GM23338 (cell line): ENCODE measurements at regions not wholly inside any gene's neighbourhood (a gene's known extent, or its start where the extent isn't known, plus 50 kb on each side); places are given as distances from the start of the nearest gene placed in this dataset.

Experiments
- ATAC-seq: fragments of 200-7000 bp; cut with Tn5 transposase; 3 replicates; pipeline ENCODE4 v1.9.1; 2020
- DNase-seq: peaks from one replicate; pipeline ENCODE4 v3.0.0-alpha.2; 2015; ENCODE audit warnings: low spot score
- H2AFZ ChIP-seq: fragments of 200-600 bp; sonication (generic); 2 replicates; pipeline ENCODE4 v1.8.0; 2016; ENCODE audit warnings: antibody characterized with exemption, mild to moderate bottlenecking, moderate library complexity
- H3F3A ChIP-seq: fragments of 200-600 bp; sonication (generic); replicated peaks from 2 replicates; pipeline ENCODE4 v1.8.0; 2017; ENCODE audit warnings: antibody characterized with exemption, mixed run types, low read depth
- H3K27ac ChIP-seq: fragments of 200-600 bp; sonication (generic); 2 replicates; pipeline ENCODE4 v1.6.1; 2016; ENCODE audit warnings: low read depth
- H3K27me3 ChIP-seq: fragments of 200-600 bp; sonication (generic); 2 replicates; pipeline ENCODE4 v1.8.0; 2016; ENCODE audit warnings: mild to moderate bottlenecking, mixed run types, moderate library complexity; ENCODE audit not compliant: insufficient read depth
- H3K36me3 ChIP-seq: fragments of 200-600 bp; sonication (generic); 2 replicates; pipeline ENCODE4 v1.8.0; 2016; ENCODE audit warnings: mild to moderate bottlenecking; ENCODE audit not compliant: insufficient read depth
- H3K4me1 ChIP-seq: fragments of 200-600 bp; sonication (generic); 2 replicates; pipeline ENCODE4 v1.8.0; 2016; ENCODE audit warnings: mild to moderate bottlenecking, moderate library complexity; ENCODE audit not compliant: insufficient read depth
- H3K4me2 ChIP-seq: fragments of 200-600 bp; sonication (generic); 2 replicates; pipeline ENCODE4 v1.7.1; 2017; ENCODE audit warnings: mixed run types
- H3K4me3 ChIP-seq: fragments of 200-600 bp; sonication (generic); 2 replicates; pipeline ENCODE4 v1.6.1; 2016; ENCODE audit warnings: mixed run types
- H3K79me2 ChIP-seq: fragments of 200-600 bp; sonication (generic); replicated peaks from 2 replicates; pipeline ENCODE4 v1.8.0; 2017; ENCODE audit warnings: mild to moderate bottlenecking; ENCODE audit not compliant: insufficient read depth
- H3K9me2 ChIP-seq: fragments of 200-600 bp; sonication (generic); 2 replicates; pipeline ENCODE4 v1.8.0; 2017; ENCODE audit not compliant: insufficient read depth
- H4K20me1 ChIP-seq: fragments of 200-600 bp; sonication (generic); replicated peaks from 2 replicates; pipeline ENCODE4 v1.8.0; 2017; ENCODE audit warnings: mild to moderate bottlenecking; ENCODE audit not compliant: insufficient read depth
- H3K27ac Mint-ChIP-seq: 2 replicates; pipeline ENCODE4 v1.8.0; 2020; ENCODE audit warnings: inconsistent platforms, mild to moderate bottlenecking, moderate library complexity, mixed read lengths
- H3K27me3 Mint-ChIP-seq: 3 replicates; pipeline ENCODE4 v1.8.0; 2022; ENCODE audit warnings: low read depth, mild to moderate bottlenecking, moderate library complexity, mixed read lengths, inconsistent platforms; ENCODE audit not compliant: insufficient read depth, poor library complexity
- H3K36me3 Mint-ChIP-seq: 3 replicates; pipeline ENCODE4 v1.8.0; 2021; ENCODE audit warnings: low read depth, mild to moderate bottlenecking, inconsistent platforms, moderate library complexity, mixed read lengths
- H3K4me1 Mint-ChIP-seq: 3 replicates; pipeline ENCODE4 v1.8.0; 2020; ENCODE audit warnings: mild to moderate bottlenecking, inconsistent platforms, mixed read lengths
- H3K4me3 Mint-ChIP-seq: 3 replicates; pipeline ENCODE4 v1.8.0; 2021; ENCODE audit warnings: moderate library complexity, mild to moderate bottlenecking, inconsistent platforms, mixed read lengths
- H3K9me3 Mint-ChIP-seq: 3 replicates; pipeline ENCODE4 v1.8.0; 2020; ENCODE audit warnings: moderate library complexity, mild to moderate bottlenecking, inconsistent platforms, mixed read lengths
- CTCF ChIP-seq, 2 experiments: fragments of 200-600 bp in 1 of 2; sonication (generic) in 1 of 2; conservative IDR thresholded peaks; 2 replicates each; pipeline versions ENCODE4 v1.5.1 to v1.6.1; 2016 to 2017; ENCODE audit warnings: antibody characterized with exemption in 2 of 2, low read depth in 2 of 2, mild to moderate bottlenecking in 2 of 2, moderate library complexity in 1 of 2
- ETS1 ChIP-seq: IDR thresholded peaks from 2 replicates; pipeline ENCODE4 v1.6.1; 2016; ENCODE audit warnings: antibody characterized with exemption
- JUNB ChIP-seq: IDR thresholded peaks from one replicate; pipeline ENCODE4 v1.6.1; 2016; ENCODE audit warnings: antibody characterized with exemption; ENCODE audit not compliant: unreplicated experiment
- POLR2AphosphoS5 ChIP-seq: IDR thresholded peaks from 2 replicates; pipeline ENCODE4 v1.6.1; 2016; ENCODE audit warnings: antibody characterized with exemption, low read depth
- REST ChIP-seq: IDR thresholded peaks from one replicate; pipeline ENCODE4 v1.6.1; 2018; ENCODE audit warnings: antibody characterized with exemption; ENCODE audit not compliant: unreplicated experiment
- STAT1 ChIP-seq: IDR thresholded peaks from one replicate; pipeline ENCODE4 v1.6.1; 2016; ENCODE audit warnings: antibody characterized with exemption; ENCODE audit not compliant: unreplicated experiment
- ZNF114 ChIP-seq: fragments of 250-450 bp; sonication (Bioruptor Pico); IDR thresholded peaks from 2 replicates; pipeline ENCODE4 v1.5.0; 2020; ENCODE audit warnings: mild to moderate bottlenecking, moderate library complexity
- ZNF331 ChIP-seq: fragments of 250-450 bp; sonication (Bioruptor Pico); IDR thresholded peaks from 2 replicates; pipeline ENCODE4 v1.5.0; 2020; ENCODE audit warnings: low read depth, mild to moderate bottlenecking, moderate library complexity
- ZNF462 ChIP-seq: fragments of 250-450 bp; sonication (Bioruptor Pico); IDR thresholded peaks from 2 replicates; pipeline ENCODE4 v1.5.0; 2020; ENCODE audit warnings: mild to moderate bottlenecking, moderate library complexity

- TF ChIP-seq ZNF462 (CRISPR knock-in tag) = no peak
- no peak for TF ChIP-seq ZNF331
- TF ChIP-seq JUNB = no peak
- no peak for TF ChIP-seq REST
These were observed 79.3 kb downstream of the CGGBP1 start (continued) for GRCh38 chr3:87979527-87979926.

GRCh38 chr3:87977765-87978164 lies 81.0 kb downstream of the CGGBP1 start:
- H3K27me3 Mint-ChIP-seq = no peaks in the 10 kb centered on the region
- H3K9me2 ChIP-seq = no peaks in the 10 kb centered on the region
- ATAC-seq = no peak
- no peak for TF ChIP-seq CTCF (conservative IDR thresholded peaks at IDR 0.05; ENCODE audit: low read depth in 2 of 2)
- no peak for TF ChIP-seq ETS1
- no peak for TF ChIP-seq REST
- no peak for TF ChIP-seq ZNF114 (CRISPR knock-in tag)
- TF ChIP-seq STAT1 = no peak
- no peak for TF ChIP-seq POLR2AphosphoS5

More at GRCh38 chr3:87977765-87978164, 81.0 kb downstream of the CGGBP1 start:
- Histone ChIP-seq H3K36me3 (no peaks in the 10 kb centered on the region), H3K4me2 (no peak overlapping the region), H3K79me2 (no peaks in the 10 kb centered on the region), H3K4me3 (no peak overlapping the region), H2AFZ (no peak overlapping the region), H3K27me3 (no peaks in the 10 kb centered on the region), H4K20me1 (no peaks in the 10 kb centered on the region), H3K4me1 (no peaks in the 10 kb centered on the region), H3K27ac (no peak overlapping the region), H3F3A (no peaks in the 10 kb centered on the region)
- no peak overlapping the region for H3K27ac Mint-ChIP-seq
- DNase-seq = no peak
- H3K4me1 Mint-ChIP-seq = peaks cover 4% of the 10 kb centered on the region; the same call in 1 of the 3 replicates
- no peak overlapping the region for H3K4me3 Mint-ChIP-seq
- peaks cover 32% of the 10 kb centered on the region for H3K9me3 Mint-ChIP-seq
- peaks cover 17% of the 10 kb centered on the region for H3K36me3 Mint-ChIP-seq
